AG09309 (cell line): ENCODE measurements at regions not wholly inside any gene's neighbourhood (a gene's known extent, or its start where the extent isn't known, plus 50 kb on each side); places are given as distances from the start of the nearest gene placed in this dataset.

ENCODE experiments used
- DNase-seq: peaks from one replicate; pipeline ENCODE4 v3.0.0-alpha.2; 2010; ENCODE audit warnings: low read depth
- H3K4me3 ChIP-seq: 2 replicates; pipeline ENCODE4 v1.5.1; 2011; ENCODE audit warnings: mild to moderate bottlenecking, low read depth, low read length, moderate library complexity; ENCODE audit not compliant: control insufficient read depth
- TF ChIP-seq, protein P1 (sequence below): IDR thresholded peaks from 2 replicates; pipeline ENCODE4 v1.5.1; 2011; ENCODE audit warnings: mild to moderate bottlenecking, low read depth, low read length, inconsistent platforms; ENCODE audit not compliant: insufficient read depth, control insufficient read depth; ENCODE audit errors: missing control alignments

DNA sequence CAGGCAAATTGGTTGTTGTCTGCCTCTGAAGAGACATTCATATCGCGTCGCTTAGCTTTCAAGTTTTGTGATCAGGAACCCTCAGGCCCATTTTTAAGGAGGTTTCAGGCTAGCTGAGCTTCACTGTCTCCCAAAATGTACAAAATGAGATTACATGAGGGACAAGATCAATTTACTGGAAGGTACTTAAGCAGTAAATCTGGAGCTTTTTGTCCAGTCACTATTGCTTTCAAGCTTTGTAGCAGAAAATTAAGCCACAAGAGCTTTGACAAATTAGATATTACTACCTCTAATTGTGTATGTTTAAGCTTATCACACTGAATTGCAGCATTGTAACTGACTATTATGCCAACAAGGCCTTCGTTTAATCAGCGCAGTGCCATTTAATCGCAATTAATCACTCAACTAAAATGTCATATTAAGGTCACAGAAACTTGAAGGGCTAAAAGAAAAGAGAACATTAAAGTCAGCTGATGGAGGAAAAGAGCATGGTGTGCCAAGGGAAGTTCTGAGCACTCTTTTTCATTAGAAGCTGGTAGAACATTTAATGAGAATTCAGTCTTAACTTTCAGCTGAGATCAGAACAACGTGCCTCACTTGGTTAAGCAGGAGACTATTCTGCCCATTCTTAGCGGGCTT lies 353.0 kb downstream of the FBXO8 start:
- no peak overlapping the region for H3K4me3 ChIP-seq
- TF ChIP-seq, protein P1, sequence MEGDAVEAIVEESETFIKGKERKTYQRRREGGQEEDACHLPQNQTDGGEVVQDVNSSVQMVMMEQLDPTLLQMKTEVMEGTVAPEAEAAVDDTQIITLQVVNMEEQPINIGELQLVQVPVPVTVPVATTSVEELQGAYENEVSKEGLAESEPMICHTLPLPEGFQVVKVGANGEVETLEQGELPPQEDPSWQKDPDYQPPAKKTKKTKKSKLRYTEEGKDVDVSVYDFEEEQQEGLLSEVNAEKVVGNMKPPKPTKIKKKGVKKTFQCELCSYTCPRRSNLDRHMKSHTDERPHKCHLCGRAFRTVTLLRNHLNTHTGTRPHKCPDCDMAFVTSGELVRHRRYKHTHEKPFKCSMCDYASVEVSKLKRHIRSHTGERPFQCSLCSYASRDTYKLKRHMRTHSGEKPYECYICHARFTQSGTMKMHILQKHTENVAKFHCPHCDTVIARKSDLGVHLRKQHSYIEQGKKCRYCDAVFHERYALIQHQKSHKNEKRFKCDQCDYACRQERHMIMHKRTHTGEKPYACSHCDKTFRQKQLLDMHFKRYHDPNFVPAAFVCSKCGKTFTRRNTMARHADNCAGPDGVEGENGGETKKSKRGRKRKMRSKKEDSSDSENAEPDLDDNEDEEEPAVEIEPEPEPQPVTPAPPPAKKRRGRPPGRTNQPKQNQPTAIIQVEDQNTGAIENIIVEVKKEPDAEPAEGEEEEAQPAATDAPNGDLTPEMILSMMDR = no peak
- DNase-seq = no peak

DNA sequence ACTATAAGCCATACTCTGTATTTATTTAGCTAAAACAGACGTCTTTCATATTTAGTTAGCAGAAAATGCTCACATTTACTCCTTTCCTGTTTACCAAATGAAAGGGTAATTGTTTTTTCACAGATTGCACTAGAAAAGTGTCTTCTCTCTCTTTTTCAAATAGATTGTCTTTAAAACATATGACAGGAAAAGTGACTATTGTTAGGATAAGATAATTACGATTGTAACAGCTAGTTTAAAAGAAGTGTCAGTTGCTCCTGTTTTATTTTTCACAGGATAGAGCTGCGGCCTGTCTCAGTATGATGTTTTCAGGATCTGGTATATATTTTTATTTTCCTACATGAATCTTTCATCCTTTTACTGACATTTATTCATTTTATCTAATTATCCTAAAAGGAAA lies 353.5 kb downstream of the FBXO8 start:
- TF ChIP-seq, protein P1 = no peak
- DNase-seq = no peak
- no peak overlapping the region for H3K4me3 ChIP-seq

DNA sequence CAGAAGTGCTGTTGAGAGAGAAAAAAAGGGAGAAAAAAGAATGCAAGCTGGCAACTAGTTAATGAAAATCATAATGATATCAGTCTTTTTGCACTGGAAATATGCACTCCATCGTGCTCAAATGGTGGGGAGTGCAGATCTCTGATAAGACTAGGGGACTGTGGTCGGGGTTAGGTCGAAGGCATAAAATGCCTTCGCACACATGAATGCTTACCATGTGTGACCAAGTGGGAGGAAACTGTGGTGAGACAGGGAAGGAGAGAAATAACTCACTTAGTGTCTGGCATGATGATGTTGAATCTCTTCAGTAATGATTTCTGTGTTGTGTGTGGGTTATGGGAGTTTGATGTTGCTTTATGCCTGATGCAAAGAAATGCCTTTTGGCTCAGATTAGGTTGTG lies 358.9 kb downstream of the FBXO8 start:
- no peak for DNase-seq
- no peak overlapping the region for H3K4me3 ChIP-seq
- TF ChIP-seq, protein P1 = no peak

DNA sequence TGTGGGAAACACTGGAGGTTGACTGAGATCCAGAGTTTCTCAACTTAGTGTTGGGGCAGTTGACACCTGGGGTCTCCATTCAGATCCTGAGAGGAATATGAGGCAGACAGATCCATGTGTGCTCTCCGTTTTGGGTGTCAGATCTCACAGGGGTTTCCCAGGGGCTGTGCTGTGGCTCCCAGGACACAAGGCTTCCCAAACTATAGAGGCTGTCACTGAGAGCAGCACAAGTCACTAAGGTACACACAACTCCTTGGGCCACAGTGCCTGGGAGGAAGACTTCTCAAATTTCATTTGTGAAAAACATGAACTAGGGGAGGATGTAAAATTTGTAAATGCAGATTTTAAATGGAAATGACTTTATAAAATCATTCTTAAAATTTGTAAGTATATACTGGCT lies 363.6 kb downstream of the FBXO8 start:
- TF ChIP-seq, protein P1 = no peak
- no peak overlapping the region for H3K4me3 ChIP-seq
- DNase-seq = no peak

DNA sequence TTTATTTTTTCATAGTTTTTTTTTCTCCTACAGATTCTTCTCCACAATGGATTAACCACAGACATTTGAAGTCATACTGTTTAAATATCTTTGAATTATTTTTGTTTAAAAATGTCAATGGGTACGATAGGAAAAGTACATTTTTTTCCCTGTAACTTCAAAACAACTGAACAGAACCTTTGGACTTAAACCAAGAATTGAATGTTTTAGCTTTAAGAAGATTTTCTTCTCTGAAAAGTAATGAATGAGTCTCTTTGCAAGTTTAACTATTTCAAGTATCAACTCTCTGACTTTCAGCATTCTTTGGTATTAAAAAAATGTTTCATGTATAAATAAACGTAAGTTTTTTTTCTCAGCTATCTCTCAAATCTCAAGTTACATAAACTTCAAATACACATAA lies 364.3 kb downstream of the FBXO8 start:
- no peak for DNase-seq
- no peak overlapping the region for H3K4me3 ChIP-seq
- TF ChIP-seq, protein P1 = no peak

DNA sequence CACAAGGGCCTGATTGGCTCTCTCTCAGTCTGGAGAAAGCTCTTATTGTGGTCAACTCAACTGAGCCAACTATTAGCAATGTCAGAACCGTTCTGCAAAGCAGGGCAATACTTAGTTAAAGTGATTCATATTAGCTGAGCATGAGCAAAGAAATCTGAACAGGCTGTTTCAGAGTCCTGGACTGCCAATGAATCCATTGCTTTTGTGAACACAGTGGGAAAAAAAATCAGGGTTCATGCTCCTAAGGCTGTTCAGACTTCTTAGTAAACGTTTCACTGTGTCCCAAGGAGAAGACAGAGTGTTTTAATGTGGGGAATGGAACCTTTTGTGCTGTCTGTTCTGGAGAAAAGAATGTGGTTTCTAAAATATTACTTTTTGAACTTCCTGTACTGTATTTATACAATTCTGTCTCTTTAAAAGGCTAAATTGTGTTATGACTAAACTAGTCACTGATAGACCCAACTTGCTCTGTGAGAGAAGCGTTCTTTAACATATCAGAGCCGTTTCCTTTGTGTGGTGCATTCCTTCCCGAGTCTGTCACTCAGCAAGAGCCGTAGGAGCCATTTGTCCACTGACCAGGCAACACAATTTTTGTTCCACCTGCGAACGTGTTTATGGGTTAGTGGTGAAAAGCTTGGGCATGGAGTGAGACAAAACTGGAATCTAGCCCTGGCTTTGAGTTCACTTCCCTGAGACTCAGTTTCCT lies 366.1 kb downstream of the FBXO8 start:
- DNase-seq = no peak
- TF ChIP-seq, protein P1 = no peak
- no peak overlapping the region for H3K4me3 ChIP-seq

DNA sequence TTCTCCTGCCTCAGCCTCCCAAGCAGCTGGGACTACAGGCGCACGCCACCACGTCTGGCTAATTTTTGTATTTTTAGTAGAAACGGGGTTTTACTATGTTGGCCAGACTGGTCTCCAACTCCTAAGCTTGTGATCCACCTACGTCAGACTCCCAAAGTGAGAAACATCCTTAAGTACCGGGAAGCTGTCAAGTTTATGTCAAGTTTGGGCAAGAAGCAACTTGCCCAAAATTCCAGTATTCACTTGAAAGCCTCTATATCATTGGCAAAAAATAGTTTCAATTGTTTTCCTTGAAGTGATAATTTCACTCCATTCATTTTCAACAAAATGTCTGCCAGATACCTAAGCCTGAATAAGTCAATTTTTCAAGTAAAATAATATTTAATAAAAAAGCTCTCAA lies 370.0 kb downstream of the FBXO8 start:
- TF ChIP-seq, protein P1 = no peak
- DNase-seq = no peak
- no peak overlapping the region for H3K4me3 ChIP-seq
